Liver (tissue), 3 donors: ENCODE measurements at regions not wholly inside any gene's neighbourhood (a gene's known extent, or its start where the extent isn't known, plus 50 kb on each side); places are given as distances from the start of the nearest gene placed in this dataset.

ENCODE experiments used
- EGR1 ChIP-seq, 2 donors: IDR thresholded peaks; 2 replicates each; pipeline ENCODE4 v1.6.1; 2016 to 2018; ENCODE audit warnings: antibody characterized with exemption in 2 of 2, low read depth in 2 of 2
- FOXA1 ChIP-seq: IDR thresholded peaks from 2 replicates; pipeline ENCODE4 v1.6.1; 2016; ENCODE audit warnings: antibody characterized with exemption
- GABPA ChIP-seq, 2 donors: IDR thresholded peaks in 1 of 2; conservative IDR thresholded peaks in 1 of 2; 2 replicates each; pipeline ENCODE4 v1.6.1; 2016; ENCODE audit warnings: antibody characterized with exemption in 2 of 2, mild to moderate bottlenecking in 1 of 2, moderate library complexity in 1 of 2
- HNF4G ChIP-seq: IDR thresholded peaks from 2 replicates; pipeline ENCODE4 v1.6.1; 2016; ENCODE audit warnings: antibody characterized with exemption
- JUND ChIP-seq, 2 donors: IDR thresholded peaks; 2 replicates each; pipeline ENCODE4 v1.6.1; 2016; ENCODE audit warnings: antibody characterized with exemption in 2 of 2
- NR2F2 ChIP-seq: IDR thresholded peaks from 2 replicates; pipeline ENCODE4 v1.6.1; 2016; ENCODE audit warnings: antibody characterized with exemption
- TAF1 ChIP-seq: conservative IDR thresholded peaks from 2 replicates; pipeline ENCODE4 v1.6.1; 2016; ENCODE audit warnings: antibody characterized with exemption, mild to moderate bottlenecking
- YY1 ChIP-seq: IDR thresholded peaks from 2 replicates; pipeline ENCODE4 v1.6.1; 2016; ENCODE audit warnings: antibody characterized with exemption, mild to moderate bottlenecking
- TF ChIP-seq, protein P1 (sequence below): fragments of 150-350 bp; IDR thresholded peaks from 2 replicates; pipeline ENCODE4 v1.5.1; 2017; ENCODE audit warnings: improper control_type of control experiment, low read depth, low read length; ENCODE audit not compliant: missing input control
- TF ChIP-seq, protein P2 (sequence below): IDR thresholded peaks from 2 replicates; pipeline ENCODE4 v1.6.1; 2016; ENCODE audit warnings: antibody characterized with exemption
- TF ChIP-seq, protein P3 (sequence below): IDR thresholded peaks from 2 replicates; pipeline ENCODE4 v1.6.1; 2016; ENCODE audit warnings: antibody characterized with exemption
- TF ChIP-seq, protein P4 (sequence below): IDR thresholded peaks from 2 replicates; pipeline ENCODE4 v1.6.1; 2016; ENCODE audit warnings: antibody characterized with exemption
- donor health status: healthy.
- donor health status: healthy.

DNA sequence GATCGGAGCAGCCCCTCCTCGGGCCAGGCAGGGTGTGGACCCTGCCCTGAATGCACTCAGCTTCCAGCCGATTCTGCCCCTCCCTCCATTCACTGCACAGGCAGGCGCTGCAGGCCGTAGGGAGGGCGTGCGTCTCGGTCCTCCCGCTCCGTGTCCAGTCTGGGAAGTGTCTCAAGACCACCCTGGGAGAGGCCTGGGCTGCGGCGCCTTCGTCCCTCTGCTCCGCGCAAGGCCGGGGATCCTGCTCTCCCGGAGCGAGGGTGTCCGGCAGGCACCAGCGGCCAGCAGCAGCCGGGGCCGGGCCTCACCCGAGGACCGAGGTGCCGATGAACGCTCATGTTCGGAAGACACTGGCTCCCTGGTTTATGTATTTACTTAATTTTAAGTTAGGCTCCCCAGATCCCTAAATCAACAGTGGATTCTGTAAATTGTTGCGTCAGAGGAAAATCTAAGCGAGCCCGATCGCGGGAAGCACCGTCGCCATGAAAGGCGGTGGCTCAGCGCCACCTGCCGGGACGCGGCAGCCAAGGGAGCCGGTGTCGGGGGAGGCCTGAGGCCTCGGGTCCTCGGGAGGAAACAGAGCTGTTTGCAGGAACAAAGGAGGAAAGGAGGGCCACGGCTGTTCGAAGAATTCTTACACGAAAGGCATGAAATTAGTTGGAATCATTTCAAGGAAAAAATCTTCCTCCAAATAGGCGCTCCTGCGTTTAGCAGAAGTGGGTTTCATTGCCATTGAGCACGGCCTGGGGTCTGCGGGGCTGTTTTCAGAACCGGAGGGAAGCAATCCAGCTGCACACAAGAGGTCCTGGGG is 195.3 kb downstream of the BRD1 start:
- TF ChIP-seq, protein P1, sequence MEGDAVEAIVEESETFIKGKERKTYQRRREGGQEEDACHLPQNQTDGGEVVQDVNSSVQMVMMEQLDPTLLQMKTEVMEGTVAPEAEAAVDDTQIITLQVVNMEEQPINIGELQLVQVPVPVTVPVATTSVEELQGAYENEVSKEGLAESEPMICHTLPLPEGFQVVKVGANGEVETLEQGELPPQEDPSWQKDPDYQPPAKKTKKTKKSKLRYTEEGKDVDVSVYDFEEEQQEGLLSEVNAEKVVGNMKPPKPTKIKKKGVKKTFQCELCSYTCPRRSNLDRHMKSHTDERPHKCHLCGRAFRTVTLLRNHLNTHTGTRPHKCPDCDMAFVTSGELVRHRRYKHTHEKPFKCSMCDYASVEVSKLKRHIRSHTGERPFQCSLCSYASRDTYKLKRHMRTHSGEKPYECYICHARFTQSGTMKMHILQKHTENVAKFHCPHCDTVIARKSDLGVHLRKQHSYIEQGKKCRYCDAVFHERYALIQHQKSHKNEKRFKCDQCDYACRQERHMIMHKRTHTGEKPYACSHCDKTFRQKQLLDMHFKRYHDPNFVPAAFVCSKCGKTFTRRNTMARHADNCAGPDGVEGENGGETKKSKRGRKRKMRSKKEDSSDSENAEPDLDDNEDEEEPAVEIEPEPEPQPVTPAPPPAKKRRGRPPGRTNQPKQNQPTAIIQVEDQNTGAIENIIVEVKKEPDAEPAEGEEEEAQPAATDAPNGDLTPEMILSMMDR, result peak; percentile 64
- no peak for TF ChIP-seq JUND (IDR thresholded peaks at IDR 0.05)
- TF ChIP-seq GABPA (IDR thresholded peaks at IDR 0.05 in 1 of 2, conservative IDR thresholded peaks at IDR 0.05 in 1 of 2), result no peak
- TF ChIP-seq HNF4G, result no peak
- TF ChIP-seq, protein P2, sequence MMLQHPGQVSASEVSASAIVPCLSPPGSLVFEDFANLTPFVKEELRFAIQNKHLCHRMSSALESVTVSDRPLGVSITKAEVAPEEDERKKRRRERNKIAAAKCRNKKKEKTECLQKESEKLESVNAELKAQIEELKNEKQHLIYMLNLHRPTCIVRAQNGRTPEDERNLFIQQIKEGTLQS, result no peak
- TF ChIP-seq EGR1 (IDR thresholded peaks at IDR 0.05; ENCODE audit: low read depth in 2 of 2), result no peak
- TF ChIP-seq TAF1, result no peak
- TF ChIP-seq, protein P3, sequence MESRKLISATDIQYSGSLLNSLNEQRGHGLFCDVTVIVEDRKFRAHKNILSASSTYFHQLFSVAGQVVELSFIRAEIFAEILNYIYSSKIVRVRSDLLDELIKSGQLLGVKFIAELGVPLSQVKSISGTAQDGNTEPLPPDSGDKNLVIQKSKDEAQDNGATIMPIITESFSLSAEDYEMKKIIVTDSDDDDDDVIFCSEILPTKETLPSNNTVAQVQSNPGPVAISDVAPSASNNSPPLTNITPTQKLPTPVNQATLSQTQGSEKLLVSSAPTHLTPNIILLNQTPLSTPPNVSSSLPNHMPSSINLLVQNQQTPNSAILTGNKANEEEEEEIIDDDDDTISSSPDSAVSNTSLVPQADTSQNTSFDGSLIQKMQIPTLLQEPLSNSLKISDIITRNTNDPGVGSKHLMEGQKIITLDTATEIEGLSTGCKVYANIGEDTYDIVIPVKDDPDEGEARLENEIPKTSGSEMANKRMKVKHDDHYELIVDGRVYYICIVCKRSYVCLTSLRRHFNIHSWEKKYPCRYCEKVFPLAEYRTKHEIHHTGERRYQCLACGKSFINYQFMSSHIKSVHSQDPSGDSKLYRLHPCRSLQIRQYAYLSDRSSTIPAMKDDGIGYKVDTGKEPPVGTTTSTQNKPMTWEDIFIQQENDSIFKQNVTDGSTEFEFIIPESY, result no peak
- no peak for TF ChIP-seq NR2F2
- TF ChIP-seq, protein P4, sequence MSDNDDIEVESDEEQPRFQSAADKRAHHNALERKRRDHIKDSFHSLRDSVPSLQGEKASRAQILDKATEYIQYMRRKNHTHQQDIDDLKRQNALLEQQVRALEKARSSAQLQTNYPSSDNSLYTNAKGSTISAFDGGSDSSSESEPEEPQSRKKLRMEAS, result no peak
- no peak for TF ChIP-seq YY1
- TF ChIP-seq FOXA1, result no peak
